Uterus (tissue), 3 donors: ENCODE measurements at regions not wholly inside any gene's neighbourhood (a gene's known extent, or its start where the extent isn't known, plus 50 kb on each side); places are given as distances from the start of the nearest gene placed in this dataset.

Experiments
- DNase-seq, 2 donors: peaks; one replicate each; pipeline ENCODE4 v3.0.0-alpha.2; 2019 to 2020
- H3K27ac ChIP-seq, 2 donors: fragments of 200-600 bp; sonication (generic); 1 replicate in 1 of 2; 2 replicates in 1 of 2; pipeline ENCODE4 v1.5.1; 2016 to 2018
- H3K27me3 ChIP-seq, 2 donors: fragments of 200-600 bp; sonication (generic); one replicate each; pipeline ENCODE4 v1.5.1; 2018 to 2019; ENCODE audit warnings: control low read depth in 1 of 2
- H3K36me3 ChIP-seq, 2 donors: fragments of 200-600 bp; sonication (generic); one replicate each; pipeline ENCODE4 v1.5.1; 2019; ENCODE audit warnings: control low read depth in 1 of 2
- H3K4me1 ChIP-seq, 2 donors: fragments of 200-600 bp; sonication (generic); one replicate each; pipeline ENCODE4 v1.5.1; 2018 to 2019; ENCODE audit warnings: control low read depth in 1 of 2
- H3K4me3 ChIP-seq, 2 donors: fragments of 200-600 bp; sonication (generic); 1 replicate in 1 of 2; 2 replicates in 1 of 2; pipeline ENCODE4 v1.5.1; 2018 to 2019; ENCODE audit warnings: mild to moderate bottlenecking in 1 of 2
- H3K9me3 ChIP-seq, 2 donors: fragments of 200-600 bp; sonication (generic); one replicate each; pipeline ENCODE4 v1.5.1; 2019; ENCODE audit warnings: control low read depth in 1 of 2
- POLR2A ChIP-seq, 2 donors: fragments of 450-650 bp; IDR thresholded peaks; one replicate each; pipeline ENCODE4 v1.6.1; 2016; ENCODE audit warnings: antibody characterized with exemption in 2 of 2, mild to moderate bottlenecking in 1 of 2, moderate library complexity in 1 of 2
- intact Hi-C: fragments of 100-400 bp; cut with DNase I; formaldehyde crosslinking; loops from one replicate; pipeline ENCODE4 v1.15.1; 2023; ENCODE audit warnings: low total_unique reads
- TF ChIP-seq, protein P1 (sequence below), 4 experiments: fragments of 200-600 bp in 2 of 4; fragments of 450-650 bp in 2 of 4; sonication (generic) in 2 of 4; IDR thresholded peaks; one replicate each; pipeline ENCODE4 v1.5.1; 2016 to 2019; ENCODE audit warnings: antibody characterized with exemption in 4 of 4, mild to moderate bottlenecking in 2 of 4, moderate library complexity in 1 of 4
- donor health status: DM: yes; HTN: yes; CAD: no.

DNA sequence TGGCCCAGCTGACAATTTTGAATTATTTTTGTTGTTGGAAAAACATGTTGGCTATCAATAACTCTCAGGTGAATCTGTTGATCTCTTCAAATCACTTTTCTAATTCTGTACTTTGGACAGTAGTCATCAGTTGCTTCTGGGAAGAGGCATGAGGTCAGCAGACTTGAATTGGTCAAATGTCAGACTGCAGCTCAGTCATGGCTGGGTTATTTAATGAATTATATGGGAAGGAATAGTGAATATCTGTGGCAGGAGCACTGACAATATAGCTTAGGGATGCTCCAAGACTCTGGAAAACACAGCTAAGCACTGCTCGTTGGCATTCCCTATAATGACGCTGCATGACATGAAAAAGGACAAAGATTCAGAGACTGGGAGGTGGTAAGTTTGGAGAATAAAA, 98.8 kb upstream of the GAP43 start:
- intact Hi-C loops = no loop called here
- Histone ChIP-seq H3K9me3 (no peaks in the 10 kb centered on the region), H3K4me1 (no peaks in the 10 kb centered on the region), H3K27ac (no peak overlapping the region), H3K36me3 (no peaks in the 10 kb centered on the region), H3K4me3 (no peak overlapping the region), H3K27me3 (no peaks in the 10 kb centered on the region)
- DNase-seq = no peak
- TF ChIP-seq POLR2A (IDR thresholded peaks at IDR 0.05) = no peak
- TF ChIP-seq, protein P1, sequence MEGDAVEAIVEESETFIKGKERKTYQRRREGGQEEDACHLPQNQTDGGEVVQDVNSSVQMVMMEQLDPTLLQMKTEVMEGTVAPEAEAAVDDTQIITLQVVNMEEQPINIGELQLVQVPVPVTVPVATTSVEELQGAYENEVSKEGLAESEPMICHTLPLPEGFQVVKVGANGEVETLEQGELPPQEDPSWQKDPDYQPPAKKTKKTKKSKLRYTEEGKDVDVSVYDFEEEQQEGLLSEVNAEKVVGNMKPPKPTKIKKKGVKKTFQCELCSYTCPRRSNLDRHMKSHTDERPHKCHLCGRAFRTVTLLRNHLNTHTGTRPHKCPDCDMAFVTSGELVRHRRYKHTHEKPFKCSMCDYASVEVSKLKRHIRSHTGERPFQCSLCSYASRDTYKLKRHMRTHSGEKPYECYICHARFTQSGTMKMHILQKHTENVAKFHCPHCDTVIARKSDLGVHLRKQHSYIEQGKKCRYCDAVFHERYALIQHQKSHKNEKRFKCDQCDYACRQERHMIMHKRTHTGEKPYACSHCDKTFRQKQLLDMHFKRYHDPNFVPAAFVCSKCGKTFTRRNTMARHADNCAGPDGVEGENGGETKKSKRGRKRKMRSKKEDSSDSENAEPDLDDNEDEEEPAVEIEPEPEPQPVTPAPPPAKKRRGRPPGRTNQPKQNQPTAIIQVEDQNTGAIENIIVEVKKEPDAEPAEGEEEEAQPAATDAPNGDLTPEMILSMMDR (IDR thresholded peaks at IDR 0.05) = no peak

DNA sequence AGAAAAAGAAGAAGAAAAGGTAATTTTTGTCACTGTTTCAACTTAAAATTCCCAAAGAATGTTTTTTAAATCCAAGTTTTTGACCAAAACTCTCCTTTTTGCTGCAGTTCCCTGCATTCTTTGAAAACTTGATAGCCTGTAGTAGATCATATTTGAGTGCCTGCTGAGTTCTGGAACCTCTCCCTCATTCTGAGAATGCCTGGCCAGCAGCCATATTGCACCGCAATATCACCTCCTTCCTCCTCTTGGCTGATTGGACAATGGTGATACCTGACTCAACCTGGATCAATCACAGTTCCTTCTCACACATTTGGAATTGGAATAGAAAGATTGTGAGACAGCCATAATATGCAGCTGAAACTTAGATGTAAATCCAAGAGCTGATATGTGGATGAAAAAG, 97.6 kb upstream of the GAP43 start:
- Histone ChIP-seq H3K9me3 (no peaks in the 10 kb centered on the region), H3K4me3 (no peak overlapping the region), H3K27me3 (no peaks in the 10 kb centered on the region), H3K27ac (no peak overlapping the region), H3K36me3 (no peaks in the 10 kb centered on the region), H3K4me1 (no peaks in the 10 kb centered on the region)
- TF ChIP-seq, protein P1 (IDR thresholded peaks at IDR 0.05) = no peak
- intact Hi-C loops = no loop called here
- no peak for DNase-seq

DNA sequence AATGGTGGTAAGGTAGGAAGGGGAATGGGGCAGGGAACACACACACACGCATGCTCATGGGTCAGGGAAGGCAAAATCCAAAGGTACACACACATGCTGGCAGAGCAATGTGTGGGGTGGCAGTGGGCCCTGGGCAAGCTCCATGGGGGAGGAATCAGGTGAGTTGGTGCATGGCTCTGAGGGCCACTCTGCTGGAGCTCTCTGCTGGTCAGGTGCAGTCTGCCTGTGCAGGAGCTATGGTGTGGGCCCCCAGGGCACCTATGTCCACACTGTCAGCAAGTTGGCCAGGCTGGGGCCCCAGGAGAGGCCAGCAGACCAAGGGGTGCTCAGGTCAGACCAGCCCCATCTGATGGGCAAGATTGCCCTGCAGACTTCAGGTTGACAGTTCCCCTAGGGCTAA, 90.1 kb upstream of the GAP43 start:
- H3K9me3 ChIP-seq = no peaks in the 10 kb centered on the region
- no peak for TF ChIP-seq POLR2A (IDR thresholded peaks at IDR 0.05)
- TF ChIP-seq, protein P1 (IDR thresholded peaks at IDR 0.05) = no peak
- intact Hi-C loops = no loop called here

DNA sequence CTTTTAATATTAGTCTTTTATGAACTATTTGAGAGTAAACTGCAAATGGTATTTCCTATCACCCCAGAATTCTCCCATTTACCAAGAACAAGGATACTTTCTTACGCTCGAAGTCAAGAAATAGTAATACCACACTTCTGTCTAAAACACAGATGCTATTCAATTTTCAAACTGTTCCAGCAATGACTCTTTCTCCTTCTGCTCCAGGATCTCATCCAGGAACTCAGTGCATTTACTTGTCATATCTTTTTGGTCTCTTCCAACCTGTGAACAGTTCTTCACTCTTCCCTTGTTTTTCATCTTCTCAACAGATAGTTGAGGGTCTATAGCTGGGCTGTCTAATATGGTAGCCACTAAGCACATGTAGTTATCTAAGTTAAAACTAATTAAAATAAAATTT, 87.1 kb upstream of the GAP43 start:
- no peaks in the 10 kb centered on the region for H3K4me1 ChIP-seq
- no peak for TF ChIP-seq POLR2A (IDR thresholded peaks at IDR 0.05)
- TF ChIP-seq, protein P1 (IDR thresholded peaks at IDR 0.05) = no peak
- no peaks in the 10 kb centered on the region for H3K27me3 ChIP-seq
- H3K36me3 ChIP-seq = no peaks in the 10 kb centered on the region
- intact Hi-C loops = no loop called here
- H3K4me3 ChIP-seq = no peak overlapping the region
- DNase-seq = no peak
- H3K9me3 ChIP-seq = no peaks in the 10 kb centered on the region
- no peak overlapping the region for H3K27ac ChIP-seq

More for the DNA sequence above, 90.1 kb upstream of the GAP43 start:
- Histone ChIP-seq H3K4me1 (no peaks in the 10 kb centered on the region), H3K27ac (no peak overlapping the region), H3K4me3 (no peak overlapping the region), H3K36me3 (no peaks in the 10 kb centered on the region), H3K27me3 (no peaks in the 10 kb centered on the region)
- no peak for DNase-seq

DNA sequence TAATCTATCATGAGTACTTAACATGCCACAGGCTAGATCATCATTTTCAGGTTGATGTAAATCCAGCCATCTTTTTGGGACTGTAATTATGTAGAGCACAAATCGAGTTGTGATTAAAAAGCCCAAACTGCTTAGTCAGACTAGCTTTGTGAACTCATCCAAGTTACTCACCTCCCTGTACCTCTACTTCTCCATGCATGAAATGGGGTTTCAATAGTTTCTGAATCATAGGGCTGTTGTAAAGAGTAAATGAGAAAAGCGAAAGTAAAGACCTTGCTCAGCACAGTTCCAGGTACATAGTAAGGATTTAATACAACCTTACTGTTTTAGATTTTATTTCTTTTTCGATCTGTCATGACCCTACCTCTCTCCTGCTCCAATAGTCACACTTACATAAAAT, 85.6 kb upstream of the GAP43 start:
- Histone ChIP-seq H3K9me3 (no peaks in the 10 kb centered on the region), H3K36me3 (no peaks in the 10 kb centered on the region), H3K27ac (no peak overlapping the region), H3K4me3 (no peak overlapping the region), H3K4me1 (no peaks in the 10 kb centered on the region), H3K27me3 (no peaks in the 10 kb centered on the region)
- no peak for DNase-seq
- intact Hi-C loops = no loop called here
- TF ChIP-seq, protein P1 (IDR thresholded peaks at IDR 0.05) = no peak
- TF ChIP-seq POLR2A (IDR thresholded peaks at IDR 0.05) = no peak
